SK-N-SH treated with all-trans-retinoic acid at 6 μM for 48 hours (cell line): ENCODE measurements at regions not wholly inside any gene's neighbourhood (a gene's known extent, or its start where the extent isn't known, plus 50 kb on each side); places are given as distances from the start of the nearest gene placed in this dataset.

Source experiments
- ATAC-seq: fragments of 200-7000 bp; cut with Tn5 transposase; 3 replicates; pipeline ENCODE4 v1.9.1; 2020; ENCODE audit warnings: mild to moderate bottlenecking, moderate library complexity
- ARNTL ChIP-seq: fragments of 450-650 bp; formaldehyde crosslinking; IDR thresholded peaks from 2 replicates; pipeline ENCODE4 v1.5.0; 2020; ENCODE audit warnings: low read depth, mild to moderate bottlenecking, moderate library complexity, borderline replicate concordance
- BACH2 ChIP-seq: fragments of 250-450 bp; sonication (Bioruptor Pico); IDR thresholded peaks from 2 replicates; pipeline ENCODE4 v1.9.0; 2021; ENCODE audit warnings: mild to moderate bottlenecking, borderline replicate concordance
- CSDC2 ChIP-seq: fragments of 250-450 bp; sonication (Bioruptor Pico); IDR thresholded peaks from 2 replicates; pipeline ENCODE4 v1.5.0; 2020; ENCODE audit warnings: mild to moderate bottlenecking, moderate library complexity
- ESRRG ChIP-seq: fragments of 250-450 bp; sonication (Bioruptor Pico); IDR thresholded peaks from 2 replicates; pipeline ENCODE4 v1.6.1; 2021; ENCODE audit warnings: mild to moderate bottlenecking
- GLIS3 ChIP-seq: fragments of 250-450 bp; sonication (Bioruptor Pico); IDR thresholded peaks from 2 replicates; pipeline ENCODE4 v1.5.0; 2020; ENCODE audit warnings: mild to moderate bottlenecking, moderate library complexity
- ISL1 ChIP-seq: fragments of 250-450 bp; sonication (Bioruptor Pico); IDR thresholded peaks from 2 replicates; pipeline ENCODE4 v2.1.2; 2022; ENCODE audit warnings: mild to moderate bottlenecking, moderate library complexity
- OSR1 ChIP-seq: fragments of 250-450 bp; sonication (Bioruptor Pico); IDR thresholded peaks from 2 replicates; pipeline ENCODE4 v1.8.0; 2022; ENCODE audit warnings: moderate library complexity, mild to moderate bottlenecking, inconsistent platforms
- PPARA ChIP-seq: fragments of 250-450 bp; sonication (Bioruptor Pico); IDR thresholded peaks from 2 replicates; pipeline ENCODE4 v1.5.0; 2020; ENCODE audit warnings: mild to moderate bottlenecking, borderline replicate concordance
- RARB ChIP-seq: fragments of 250-450 bp; sonication (Bioruptor Pico); IDR thresholded peaks from 2 replicates; pipeline ENCODE4 v1.8.0; 2021; ENCODE audit warnings: mild to moderate bottlenecking, moderate library complexity
- SNAI2 ChIP-seq: fragments of 250-450 bp; sonication (Bioruptor Pico); IDR thresholded peaks from 2 replicates; pipeline ENCODE4 v1.5.0; 2020; ENCODE audit warnings: mild to moderate bottlenecking, moderate library complexity
- TCF4 ChIP-seq: fragments of 250-450 bp; sonication (Bioruptor Pico); IDR thresholded peaks from 2 replicates; pipeline ENCODE4 v1.8.0; 2021; ENCODE audit warnings: mild to moderate bottlenecking, moderate library complexity, borderline replicate concordance
- TOX ChIP-seq: fragments of 250-450 bp; sonication (Bioruptor Pico); IDR thresholded peaks from 2 replicates; pipeline ENCODE4 v1.8.0; 2021; ENCODE audit warnings: mild to moderate bottlenecking, moderate library complexity, borderline replicate concordance
- ZC3H10 ChIP-seq: fragments of 250-450 bp; sonication (Bioruptor Pico); IDR thresholded peaks from 2 replicates; pipeline ENCODE4 v1.5.1; 2021; ENCODE audit warnings: mild to moderate bottlenecking, moderate library complexity
- ZFP3 ChIP-seq: fragments of 250-450 bp; sonication (Bioruptor Pico); IDR thresholded peaks from 2 replicates; pipeline ENCODE4 v1.5.0; 2020; ENCODE audit warnings: mild to moderate bottlenecking, moderate library complexity
- ZFP30 ChIP-seq: fragments of 450-650 bp; formaldehyde crosslinking; IDR thresholded peaks from 2 replicates; pipeline ENCODE4 v1.5.0; 2022; ENCODE audit warnings: mild to moderate bottlenecking, moderate library complexity
- ZNF565 ChIP-seq: fragments of 450-650 bp; formaldehyde crosslinking; conservative IDR thresholded peaks from 2 replicates; pipeline ENCODE4 v1.5.0; 2020; ENCODE audit warnings: low read depth, mild to moderate bottlenecking, moderate library complexity
- ZNF70 ChIP-seq: fragments of 450-650 bp; formaldehyde crosslinking; IDR thresholded peaks from 2 replicates; pipeline ENCODE4 v1.5.0; 2020; ENCODE audit warnings: mild to moderate bottlenecking, moderate library complexity
- ZNF8 ChIP-seq: fragments of 450-650 bp; formaldehyde crosslinking; IDR thresholded peaks from 2 replicates; pipeline ENCODE4 v1.5.0; 2020; ENCODE audit warnings: mild to moderate bottlenecking, moderate library complexity
- TF ChIP-seq, protein P1 (sequence below): fragments of 250-450 bp; sonication (Bioruptor Pico); IDR thresholded peaks from 2 replicates; pipeline ENCODE4 v1.8.0; 2020; ENCODE audit warnings: mild to moderate bottlenecking, moderate library complexity, borderline replicate concordance
- TF ChIP-seq, protein P2 (sequence below): fragments of 250-450 bp; sonication (Bioruptor Pico); IDR thresholded peaks from 2 replicates; pipeline ENCODE4 v1.8.0; 2021; ENCODE audit warnings: low read depth, mild to moderate bottlenecking, moderate library complexity, borderline replicate concordance
- TF ChIP-seq, protein P3 (sequence below): fragments of 250-450 bp; sonication (Bioruptor Pico); IDR thresholded peaks from 2 replicates; pipeline ENCODE4 v1.5.0; 2020; ENCODE audit warnings: mild to moderate bottlenecking, moderate library complexity
- TF ChIP-seq, protein P4 (sequence below): fragments of 250-450 bp; sonication (Bioruptor Pico); IDR thresholded peaks from 2 replicates; pipeline ENCODE4 v1.5.1; 2021; ENCODE audit warnings: mild to moderate bottlenecking, moderate library complexity
- TF ChIP-seq, protein P5 (sequence below): fragments of 250-450 bp; sonication (Bioruptor Pico); IDR thresholded peaks from 2 replicates; pipeline ENCODE4 v1.5.1; 2020; ENCODE audit warnings: low read depth, mild to moderate bottlenecking, moderate library complexity

- TF ChIP-seq, protein P1, sequence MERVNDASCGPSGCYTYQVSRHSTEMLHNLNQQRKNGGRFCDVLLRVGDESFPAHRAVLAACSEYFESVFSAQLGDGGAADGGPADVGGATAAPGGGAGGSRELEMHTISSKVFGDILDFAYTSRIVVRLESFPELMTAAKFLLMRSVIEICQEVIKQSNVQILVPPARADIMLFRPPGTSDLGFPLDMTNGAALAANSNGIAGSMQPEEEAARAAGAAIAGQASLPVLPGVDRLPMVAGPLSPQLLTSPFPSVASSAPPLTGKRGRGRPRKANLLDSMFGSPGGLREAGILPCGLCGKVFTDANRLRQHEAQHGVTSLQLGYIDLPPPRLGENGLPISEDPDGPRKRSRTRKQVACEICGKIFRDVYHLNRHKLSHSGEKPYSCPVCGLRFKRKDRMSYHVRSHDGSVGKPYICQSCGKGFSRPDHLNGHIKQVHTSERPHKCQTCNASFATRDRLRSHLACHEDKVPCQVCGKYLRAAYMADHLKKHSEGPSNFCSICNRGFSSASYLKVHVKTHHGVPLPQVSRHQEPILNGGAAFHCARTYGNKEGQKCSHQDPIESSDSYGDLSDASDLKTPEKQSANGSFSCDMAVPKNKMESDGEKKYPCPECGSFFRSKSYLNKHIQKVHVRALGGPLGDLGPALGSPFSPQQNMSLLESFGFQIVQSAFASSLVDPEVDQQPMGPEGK (CRISPR knock-in tag): no peak
- TF ChIP-seq TCF4: no peak
- TF ChIP-seq ISL1: no peak
- no peak for TF ChIP-seq ZNF565 (CRISPR knock-in tag)
Measured at GRCh38 chr16:60905811-60906210, 1130.4 kb downstream of the CDH8 start (continued).

DNA sequence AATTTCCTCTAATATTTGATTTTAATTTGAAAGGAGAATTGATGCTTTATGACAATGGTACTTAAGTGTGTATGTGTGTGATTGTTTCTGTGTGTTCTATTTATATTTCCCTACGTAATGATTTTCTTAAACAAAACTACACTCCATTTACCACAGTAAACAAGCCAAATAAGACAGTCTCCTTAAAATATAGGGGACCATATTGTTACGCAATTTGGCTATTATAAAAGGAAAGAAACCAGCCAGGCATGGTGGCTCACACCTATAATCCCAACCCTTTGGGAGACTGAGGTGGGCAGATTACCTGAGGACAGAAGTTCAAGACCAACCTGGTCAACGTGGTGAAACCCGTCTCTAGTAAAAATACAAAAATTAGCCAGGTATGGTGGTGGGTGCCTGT, 1134.1 kb downstream of the CDH8 start:
- TF ChIP-seq, protein P1 (CRISPR knock-in tag): no peak
- TF ChIP-seq ZC3H10 (CRISPR knock-in tag) (no peak), TCF4 (no peak), ZFP3 (CRISPR knock-in tag) (no peak), ISL1 (no peak), SNAI2 (CRISPR knock-in tag) (no peak), CSDC2 (CRISPR knock-in tag) (no peak), PPARA (CRISPR knock-in tag) (no peak), OSR1 (CRISPR knock-in tag) (no peak), ZNF8 (CRISPR knock-in tag) (no peak), TOX (no peak), GLIS3 (CRISPR knock-in tag) (no peak), ZNF565 (CRISPR knock-in tag) (no peak)
- TF ChIP-seq, protein P2, sequence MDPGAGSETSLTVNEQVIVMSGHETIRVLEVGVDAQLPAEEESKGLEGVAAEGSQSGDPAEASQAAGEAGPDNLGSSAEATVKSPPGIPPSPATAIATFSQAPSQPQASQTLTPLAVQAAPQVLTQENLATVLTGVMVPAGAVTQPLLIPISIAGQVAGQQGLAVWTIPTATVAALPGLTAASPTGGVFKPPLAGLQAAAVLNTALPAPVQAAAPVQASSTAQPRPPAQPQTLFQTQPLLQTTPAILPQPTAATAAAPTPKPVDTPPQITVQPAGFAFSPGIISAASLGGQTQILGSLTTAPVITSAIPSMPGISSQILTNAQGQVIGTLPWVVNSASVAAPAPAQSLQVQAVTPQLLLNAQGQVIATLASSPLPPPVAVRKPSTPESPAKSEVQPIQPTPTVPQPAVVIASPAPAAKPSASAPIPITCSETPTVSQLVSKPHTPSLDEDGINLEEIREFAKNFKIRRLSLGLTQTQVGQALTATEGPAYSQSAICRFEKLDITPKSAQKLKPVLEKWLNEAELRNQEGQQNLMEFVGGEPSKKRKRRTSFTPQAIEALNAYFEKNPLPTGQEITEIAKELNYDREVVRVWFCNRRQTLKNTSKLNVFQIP: no peak
- TF ChIP-seq, all 23 proteins: peak for 0
- no peak for ATAC-seq

DNA sequence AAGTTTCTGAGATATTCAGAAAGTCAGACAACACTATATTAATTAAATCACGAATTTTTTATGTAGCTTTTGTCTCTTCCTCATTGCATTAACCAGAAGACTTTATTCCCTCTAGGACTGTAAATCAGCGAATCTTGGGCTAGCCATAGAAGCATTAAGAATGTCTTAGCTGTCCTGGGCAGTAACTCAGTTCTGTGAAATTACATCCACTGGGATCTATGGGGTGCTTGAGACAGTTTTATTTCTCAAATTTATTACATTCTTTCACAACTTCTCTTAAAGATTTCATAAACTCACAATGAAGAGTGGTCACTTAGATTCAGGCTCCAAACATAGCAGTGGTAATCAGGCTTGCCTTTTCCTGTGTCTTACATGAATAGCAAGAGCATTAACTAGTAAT, 1153.4 kb downstream of the CDH8 start:
- no peak for TF ChIP-seq ZFP3 (CRISPR knock-in tag)
- no peak for TF ChIP-seq PPARA (CRISPR knock-in tag)
- no peak for TF ChIP-seq RARB (CRISPR knock-in tag)
- TF ChIP-seq, protein P3, sequence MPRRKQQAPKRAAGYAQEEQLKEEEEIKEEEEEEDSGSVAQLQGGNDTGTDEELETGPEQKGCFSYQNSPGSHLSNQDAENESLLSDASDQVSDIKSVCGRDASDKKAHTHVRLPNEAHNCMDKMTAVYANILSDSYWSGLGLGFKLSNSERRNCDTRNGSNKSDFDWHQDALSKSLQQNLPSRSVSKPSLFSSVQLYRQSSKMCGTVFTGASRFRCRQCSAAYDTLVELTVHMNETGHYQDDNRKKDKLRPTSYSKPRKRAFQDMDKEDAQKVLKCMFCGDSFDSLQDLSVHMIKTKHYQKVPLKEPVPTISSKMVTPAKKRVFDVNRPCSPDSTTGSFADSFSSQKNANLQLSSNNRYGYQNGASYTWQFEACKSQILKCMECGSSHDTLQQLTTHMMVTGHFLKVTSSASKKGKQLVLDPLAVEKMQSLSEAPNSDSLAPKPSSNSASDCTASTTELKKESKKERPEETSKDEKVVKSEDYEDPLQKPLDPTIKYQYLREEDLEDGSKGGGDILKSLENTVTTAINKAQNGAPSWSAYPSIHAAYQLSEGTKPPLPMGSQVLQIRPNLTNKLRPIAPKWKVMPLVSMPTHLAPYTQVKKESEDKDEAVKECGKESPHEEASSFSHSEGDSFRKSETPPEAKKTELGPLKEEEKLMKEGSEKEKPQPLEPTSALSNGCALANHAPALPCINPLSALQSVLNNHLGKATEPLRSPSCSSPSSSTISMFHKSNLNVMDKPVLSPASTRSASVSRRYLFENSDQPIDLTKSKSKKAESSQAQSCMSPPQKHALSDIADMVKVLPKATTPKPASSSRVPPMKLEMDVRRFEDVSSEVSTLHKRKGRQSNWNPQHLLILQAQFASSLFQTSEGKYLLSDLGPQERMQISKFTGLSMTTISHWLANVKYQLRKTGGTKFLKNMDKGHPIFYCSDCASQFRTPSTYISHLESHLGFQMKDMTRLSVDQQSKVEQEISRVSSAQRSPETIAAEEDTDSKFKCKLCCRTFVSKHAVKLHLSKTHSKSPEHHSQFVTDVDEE (CRISPR knock-in tag): no peak
- TF ChIP-seq ZFP30 (CRISPR knock-in tag): no peak
- TF ChIP-seq, protein P1 (CRISPR knock-in tag): no peak
- TF ChIP-seq ZNF70 (CRISPR knock-in tag): no peak
- no peak for TF ChIP-seq TOX
- TF ChIP-seq ZNF8 (CRISPR knock-in tag): no peak
- no peak for TF ChIP-seq ARNTL (CRISPR knock-in tag)
- TF ChIP-seq ESRRG (CRISPR knock-in tag): no peak
- TF ChIP-seq GLIS3 (CRISPR knock-in tag): no peak
- no peak for TF ChIP-seq ZC3H10 (CRISPR knock-in tag)
- TF ChIP-seq, protein P4, sequence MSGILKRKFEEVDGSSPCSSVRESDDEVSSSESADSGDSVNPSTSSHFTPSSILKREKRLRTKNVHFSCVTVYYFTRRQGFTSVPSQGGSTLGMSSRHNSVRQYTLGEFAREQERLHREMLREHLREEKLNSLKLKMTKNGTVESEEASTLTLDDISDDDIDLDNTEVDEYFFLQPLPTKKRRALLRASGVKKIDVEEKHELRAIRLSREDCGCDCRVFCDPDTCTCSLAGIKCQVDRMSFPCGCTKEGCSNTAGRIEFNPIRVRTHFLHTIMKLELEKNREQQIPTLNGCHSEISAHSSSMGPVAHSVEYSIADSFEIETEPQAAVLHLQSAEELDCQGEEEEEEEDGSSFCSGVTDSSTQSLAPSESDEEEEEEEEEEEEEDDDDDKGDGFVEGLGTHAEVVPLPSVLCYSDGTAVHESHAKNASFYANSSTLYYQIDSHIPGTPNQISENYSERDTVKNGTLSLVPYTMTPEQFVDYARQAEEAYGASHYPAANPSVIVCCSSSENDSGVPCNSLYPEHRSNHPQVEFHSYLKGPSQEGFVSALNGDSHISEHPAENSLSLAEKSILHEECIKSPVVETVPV (CRISPR knock-in tag): no peak
- TF ChIP-seq ZNF565 (CRISPR knock-in tag): no peak
- TF ChIP-seq CSDC2 (CRISPR knock-in tag): no peak
- TF ChIP-seq BACH2 (CRISPR knock-in tag): no peak
- TF ChIP-seq, protein P2: no peak
- TF ChIP-seq TCF4: no peak
- TF ChIP-seq, protein P5, sequence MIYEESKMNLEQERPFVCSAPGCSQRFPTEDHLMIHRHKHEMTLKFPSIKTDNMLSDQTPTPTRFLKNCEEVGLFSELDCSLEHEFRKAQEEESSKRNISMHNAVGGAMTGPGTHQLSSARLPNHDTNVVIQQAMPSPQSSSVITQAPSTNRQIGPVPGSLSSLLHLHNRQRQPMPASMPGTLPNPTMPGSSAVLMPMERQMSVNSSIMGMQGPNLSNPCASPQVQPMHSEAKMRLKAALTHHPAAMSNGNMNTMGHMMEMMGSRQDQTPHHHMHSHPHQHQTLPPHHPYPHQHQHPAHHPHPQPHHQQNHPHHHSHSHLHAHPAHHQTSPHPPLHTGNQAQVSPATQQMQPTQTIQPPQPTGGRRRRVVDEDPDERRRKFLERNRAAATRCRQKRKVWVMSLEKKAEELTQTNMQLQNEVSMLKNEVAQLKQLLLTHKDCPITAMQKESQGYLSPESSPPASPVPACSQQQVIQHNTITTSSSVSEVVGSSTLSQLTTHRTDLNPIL: no peak
- ATAC-seq: no peak
